Panc1 (cell line): ENCODE measurements at regions not wholly inside any gene's neighbourhood (a gene's known extent, or its start where the extent isn't known, plus 50 kb on each side); places are given as distances from the start of the nearest gene placed in this dataset.

Experiments
- ATAC-seq: fragments of 200-7000 bp; cut with Tn5 transposase; 2 replicates; pipeline ENCODE4 v1.9.1; 2020; ENCODE audit warnings: mild to moderate bottlenecking, moderate library complexity
- BruUV-seq: library from RNA; stranded (reverse); fragments of 400-500 nt; replicated peaks from 2 replicates; lab custom pipeline; 2021; lab: Mats Ljungman, UMichigan
- CTCF ChIA-PET: fragments of 300-600 bp; sonication (Branson Sonifier 250); formaldehyde crosslinking; loops from one replicate; lab custom pipeline; 2022; ENCODE audit warnings: antibody characterized with exemption; lab: Charles Lee
- POLR2A ChIA-PET: fragments of 300-600 bp; sonication (Branson Sonifier 250); formaldehyde crosslinking; loops from one replicate; lab custom pipeline; 2022; ENCODE audit warnings: antibody characterized with exemption; lab: Charles Lee
- DNase-seq: peaks from one replicate; pipeline ENCODE4 v3.0.0-alpha.2; 2010; ENCODE audit warnings: low read depth, low spot score
- H3K27ac ChIP-seq: 2 replicates; pipeline ENCODE4 v1.5.1; 2011; ENCODE audit warnings: mild to moderate bottlenecking, low read length, inconsistent platforms
- H3K27me3 ChIP-seq: fragments of 200-500 bp; sonication (Bioruptor generic); 2 replicates; pipeline ENCODE4 v1.6.0; 2014; ENCODE audit warnings: low read length, inconsistent platforms; ENCODE audit not compliant: control insufficient read depth, insufficient read depth
- H3K36me3 ChIP-seq: fragments of 200-500 bp; sonication (Bioruptor generic); 2 replicates; pipeline ENCODE4 v1.5.1; 2014; ENCODE audit warnings: inconsistent platforms, mild to moderate bottlenecking, low read length, moderate library complexity; ENCODE audit not compliant: control insufficient read depth, insufficient read depth
- H3K4me1 ChIP-seq: 2 replicates; pipeline ENCODE4 v1.5.1; 2011; ENCODE audit warnings: inconsistent platforms, mild to moderate bottlenecking, low read length, moderate library complexity; ENCODE audit not compliant: control insufficient read depth, insufficient read depth
- H3K4me3 ChIP-seq, 2 experiments: 2 replicates each; pipeline ENCODE4 v1.5.1; 2011 to 2012; ENCODE audit warnings: low read depth in 2 of 2, low read length in 2 of 2, mild to moderate bottlenecking in 2 of 2, inconsistent platforms in 1 of 2, moderate library complexity in 1 of 2
- H3K9me3 ChIP-seq: fragments of 200-500 bp; sonication (Bioruptor generic); 2 replicates; pipeline ENCODE4 v1.5.1; 2014; ENCODE audit warnings: low read depth, mild to moderate bottlenecking, inconsistent platforms, low read length, moderate library complexity; ENCODE audit not compliant: control insufficient read depth, insufficient read depth
- POLR2AphosphoS5 ChIP-seq: IDR thresholded peaks from 2 replicates; pipeline ENCODE4 v1.6.1; 2012; ENCODE audit warnings: mild to moderate bottlenecking, low read depth, low read length, moderate library complexity
- SIN3A ChIP-seq: IDR thresholded peaks from 2 replicates; pipeline ENCODE4 v1.6.1; 2012; ENCODE audit warnings: low read depth, mild to moderate bottlenecking, low read length, moderate library complexity, borderline replicate concordance; ENCODE audit not compliant: insufficient read depth
- TCF7L2 ChIP-seq: IDR thresholded peaks from 2 replicates; pipeline ENCODE4 v1.6.1; 2011; ENCODE audit warnings: mild to moderate bottlenecking, low read depth, low read length, inconsistent platforms
- in situ Hi-C: cut with HindIII; loops from 2 replicates; pipeline ENCODE4 v1.10.0; 2016; ENCODE audit warnings: low sequenced_read_pairs, low pct_unique_long_range_greater_than_20kb
- intact Hi-C: fragments of 100-400 bp; cut with micrococcal nuclease; formaldehyde crosslinking; loops from one replicate; pipeline ENCODE4 v1.10.0; 2022; ENCODE audit not compliant: unreplicated experiment
- TF ChIP-seq, protein P1 (sequence below): fragments of 450-650 bp; IDR thresholded peaks from 2 replicates; pipeline ENCODE4 v1.5.1; 2017; ENCODE audit warnings: mild to moderate bottlenecking
- TF ChIP-seq, protein P2 (sequence below), 2 experiments: IDR thresholded peaks; 2 replicates each; pipeline ENCODE4 v1.6.1; 2011 to 2012; ENCODE audit warnings: low read depth in 2 of 2, control low read depth in 1 of 2, low read length in 1 of 2, mild to moderate bottlenecking in 1 of 2, moderate library complexity in 1 of 2; ENCODE audit not compliant: insufficient read depth in 1 of 2

DNA sequence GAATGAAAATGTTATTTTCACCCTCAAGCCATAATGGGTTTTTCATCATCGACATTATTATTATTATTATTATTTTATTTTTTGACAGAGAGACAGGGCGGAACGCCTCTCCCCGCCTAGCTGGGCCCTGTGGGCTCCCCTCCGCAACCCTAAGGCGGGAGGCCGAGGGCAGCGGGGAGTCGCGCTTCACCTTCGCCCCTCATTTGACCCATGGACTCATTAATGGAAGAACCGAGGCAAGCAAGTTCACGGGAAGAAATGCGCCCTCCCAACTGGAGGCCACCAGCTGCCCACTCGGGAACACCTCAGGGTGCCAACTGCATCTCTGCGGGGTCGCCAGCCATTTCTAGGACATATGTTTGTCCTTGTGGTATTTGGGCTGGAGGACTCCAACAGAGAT, 115.3 kb upstream of the KIRREL3 start:
- POLR2A ChIA-PET: no interaction called here
- Histone ChIP-seq H3K4me3 (no peak overlapping the region), H3K27ac (no peak overlapping the region), H3K27me3 (peaks cover 11% of the 10 kb centered on the region), H3K4me1 (no peaks in the 10 kb centered on the region; the same call in 1 of the 2 replicates), H3K36me3 (no peaks in the 10 kb centered on the region), H3K9me3 (no peaks in the 10 kb centered on the region)
- BruUV-seq: no TSS peak
- DNase-seq (no peak), ATAC-seq (no peak)
- CTCF ChIA-PET: no interaction called here
- intact Hi-C loops: no loop called here
- no peak for TF ChIP-seq POLR2AphosphoS5
- TF ChIP-seq SIN3A: no peak
- TF ChIP-seq, protein P1, sequence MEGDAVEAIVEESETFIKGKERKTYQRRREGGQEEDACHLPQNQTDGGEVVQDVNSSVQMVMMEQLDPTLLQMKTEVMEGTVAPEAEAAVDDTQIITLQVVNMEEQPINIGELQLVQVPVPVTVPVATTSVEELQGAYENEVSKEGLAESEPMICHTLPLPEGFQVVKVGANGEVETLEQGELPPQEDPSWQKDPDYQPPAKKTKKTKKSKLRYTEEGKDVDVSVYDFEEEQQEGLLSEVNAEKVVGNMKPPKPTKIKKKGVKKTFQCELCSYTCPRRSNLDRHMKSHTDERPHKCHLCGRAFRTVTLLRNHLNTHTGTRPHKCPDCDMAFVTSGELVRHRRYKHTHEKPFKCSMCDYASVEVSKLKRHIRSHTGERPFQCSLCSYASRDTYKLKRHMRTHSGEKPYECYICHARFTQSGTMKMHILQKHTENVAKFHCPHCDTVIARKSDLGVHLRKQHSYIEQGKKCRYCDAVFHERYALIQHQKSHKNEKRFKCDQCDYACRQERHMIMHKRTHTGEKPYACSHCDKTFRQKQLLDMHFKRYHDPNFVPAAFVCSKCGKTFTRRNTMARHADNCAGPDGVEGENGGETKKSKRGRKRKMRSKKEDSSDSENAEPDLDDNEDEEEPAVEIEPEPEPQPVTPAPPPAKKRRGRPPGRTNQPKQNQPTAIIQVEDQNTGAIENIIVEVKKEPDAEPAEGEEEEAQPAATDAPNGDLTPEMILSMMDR: no peak
- no peak for TF ChIP-seq TCF7L2
- TF ChIP-seq, protein P2, sequence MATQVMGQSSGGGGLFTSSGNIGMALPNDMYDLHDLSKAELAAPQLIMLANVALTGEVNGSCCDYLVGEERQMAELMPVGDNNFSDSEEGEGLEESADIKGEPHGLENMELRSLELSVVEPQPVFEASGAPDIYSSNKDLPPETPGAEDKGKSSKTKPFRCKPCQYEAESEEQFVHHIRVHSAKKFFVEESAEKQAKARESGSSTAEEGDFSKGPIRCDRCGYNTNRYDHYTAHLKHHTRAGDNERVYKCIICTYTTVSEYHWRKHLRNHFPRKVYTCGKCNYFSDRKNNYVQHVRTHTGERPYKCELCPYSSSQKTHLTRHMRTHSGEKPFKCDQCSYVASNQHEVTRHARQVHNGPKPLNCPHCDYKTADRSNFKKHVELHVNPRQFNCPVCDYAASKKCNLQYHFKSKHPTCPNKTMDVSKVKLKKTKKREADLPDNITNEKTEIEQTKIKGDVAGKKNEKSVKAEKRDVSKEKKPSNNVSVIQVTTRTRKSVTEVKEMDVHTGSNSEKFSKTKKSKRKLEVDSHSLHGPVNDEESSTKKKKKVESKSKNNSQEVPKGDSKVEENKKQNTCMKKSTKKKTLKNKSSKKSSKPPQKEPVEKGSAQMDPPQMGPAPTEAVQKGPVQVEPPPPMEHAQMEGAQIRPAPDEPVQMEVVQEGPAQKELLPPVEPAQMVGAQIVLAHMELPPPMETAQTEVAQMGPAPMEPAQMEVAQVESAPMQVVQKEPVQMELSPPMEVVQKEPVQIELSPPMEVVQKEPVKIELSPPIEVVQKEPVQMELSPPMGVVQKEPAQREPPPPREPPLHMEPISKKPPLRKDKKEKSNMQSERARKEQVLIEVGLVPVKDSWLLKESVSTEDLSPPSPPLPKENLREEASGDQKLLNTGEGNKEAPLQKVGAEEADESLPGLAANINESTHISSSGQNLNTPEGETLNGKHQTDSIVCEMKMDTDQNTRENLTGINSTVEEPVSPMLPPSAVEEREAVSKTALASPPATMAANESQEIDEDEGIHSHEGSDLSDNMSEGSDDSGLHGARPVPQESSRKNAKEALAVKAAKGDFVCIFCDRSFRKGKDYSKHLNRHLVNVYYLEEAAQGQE (IDR thresholded peaks at IDR 0.05; ENCODE audit: insufficient read depth in 1 of 2, low read depth in 2 of 2, low read length in 1 of 2): no peak
- in situ Hi-C loops: no loop called here

DNA sequence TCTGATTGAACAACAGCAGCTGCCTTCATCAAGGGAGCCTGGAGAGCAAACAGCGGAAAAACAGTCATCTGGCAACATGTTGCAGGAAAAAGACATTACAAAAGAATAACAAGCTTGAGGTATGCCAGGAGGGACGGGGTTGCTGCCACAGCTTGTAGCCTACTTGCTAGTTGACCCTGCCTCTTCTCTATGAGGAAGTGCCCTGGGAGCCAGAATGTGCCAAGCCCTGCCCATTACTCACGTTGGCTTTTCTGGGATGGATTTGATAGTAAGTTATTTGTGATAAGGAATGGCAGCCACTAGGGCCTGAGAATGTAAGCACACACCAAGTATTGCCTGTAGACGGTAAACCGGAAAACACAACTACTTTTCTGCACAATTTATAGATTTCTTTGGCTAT, 113.5 kb upstream of the KIRREL3 start:
- intact Hi-C loops: no loop called here
- TF ChIP-seq TCF7L2 (no peak), POLR2AphosphoS5 (no peak), SIN3A (no peak)
- TF ChIP-seq, protein P2 (IDR thresholded peaks at IDR 0.05; ENCODE audit: insufficient read depth in 1 of 2, low read depth in 2 of 2, low read length in 1 of 2): no peak
- TF ChIP-seq, protein P1: no peak
- ATAC-seq (no peak), DNase-seq (no peak)
- Histone ChIP-seq H3K4me3 (no peak overlapping the region), H3K9me3 (no peaks in the 10 kb centered on the region), H3K27ac (no peak overlapping the region), H3K4me1 (no peaks in the 10 kb centered on the region; the same call in 1 of the 2 replicates), H3K27me3 (peaks cover 11% of the 10 kb centered on the region), H3K36me3 (no peaks in the 10 kb centered on the region)
- CTCF ChIA-PET: no interaction called here
- no TSS peak for BruUV-seq
- POLR2A ChIA-PET: no interaction called here
- in situ Hi-C loops: no loop called here
